GM12878 (cell line): ENCODE measurements at regions not wholly inside any gene's neighbourhood (a gene's known extent, or its start where the extent isn't known, plus 50 kb on each side); places are given as distances from the start of the nearest gene placed in this dataset.

Experiments
- ATAC-seq: fragments of 200-7000 bp; cut with Tn5 transposase; 3 replicates; pipeline ENCODE4 v1.9.1; 2020; ENCODE audit warnings: mild to moderate bottlenecking, moderate library complexity
- BruUV-seq: library from RNA; stranded (reverse); fragments of 400-500 nt; replicated peaks from 2 replicates; lab custom pipeline; 2021; lab: Mats Ljungman, UMichigan
- CTCF ChIA-PET: fragments of 300-600 bp; sonication (Branson Sonifier 250); formaldehyde crosslinking; extraction: SDS; loops from one replicate; lab custom pipeline; 2021; ENCODE audit warnings: inconsistent platforms; lab: Yijun Ruan, JAX
- POLR2A ChIA-PET: fragments of 350-600 bp; formaldehyde crosslinking; extraction: SDS; loops from one replicate; lab custom pipeline; 2021; ENCODE audit warnings: inconsistent platforms; lab: Charles Lee
- RAD21 ChIA-PET: fragments of 300-600 bp; sonication (Branson Sonifier 250); formaldehyde crosslinking; loops from one replicate; lab custom pipeline; 2023; ENCODE audit warnings: antibody characterized with exemption; ENCODE audit not compliant: unreplicated experiment; lab: Charles Lee
- SMC1A ChIA-PET: fragments of 300-600 bp; sonication (Branson Sonifier 250); formaldehyde crosslinking; loops from one replicate; lab custom pipeline; 2023; ENCODE audit not compliant: unreplicated experiment, uncharacterized antibody; lab: Charles Lee
- DNase-seq: peaks from one replicate; pipeline ENCODE4 v3.0.0-alpha.2; 2011; ENCODE audit warnings: low read depth, low spot score
- FAIRE-seq: peaks from 3 replicates; lab custom pipeline; 2011; peaks lifted over from hg19 to GRCh38; lab: Jason Lieb, UNC
- H2AFZ ChIP-seq: 2 replicates; pipeline ENCODE4 v1.6.0; 2011; ENCODE audit warnings: low read depth, low read length, control low read depth; ENCODE audit not compliant: control insufficient read depth
- H3K27ac ChIP-seq: 2 replicates; pipeline ENCODE4 v1.5.1; 2011; ENCODE audit warnings: control low read depth; ENCODE audit not compliant: control insufficient read depth, insufficient read depth
- H3K27me3 ChIP-seq, 2 experiments: replicated peaks in 1 of 2; 2 replicates each; pipeline versions ENCODE4 v1.6.0 to v1.6.1; 2011; ENCODE audit warnings: low read length in 1 of 2; ENCODE audit not compliant: control insufficient read depth in 2 of 2, insufficient read depth in 2 of 2
- H3K36me3 ChIP-seq, 2 experiments: 2 replicates each; pipeline ENCODE4 v1.5.1; 2011; ENCODE audit warnings: low read length in 1 of 2; ENCODE audit not compliant: control insufficient read depth in 2 of 2, insufficient read depth in 2 of 2
- H3K4me1 ChIP-seq: 2 replicates; pipeline ENCODE4 v1.6.1; 2011; ENCODE audit warnings: mild to moderate bottlenecking, low read length, moderate library complexity, mixed read lengths; ENCODE audit not compliant: control insufficient read depth, insufficient read depth
- H3K4me2 ChIP-seq: 2 replicates; pipeline ENCODE4 v1.6.0; 2011; ENCODE audit warnings: control low read depth; ENCODE audit not compliant: control insufficient read depth, insufficient read depth
- H3K4me3 ChIP-seq: fragments of 200-600 bp; sonication (generic); 2 replicates; pipeline ENCODE4 v1.5.1; 2016
- H3K79me2 ChIP-seq: 2 replicates; pipeline ENCODE4 v1.6.0; 2011; ENCODE audit warnings: low read length; ENCODE audit not compliant: control insufficient read depth, insufficient read depth
- H3K9ac ChIP-seq: 2 replicates; pipeline ENCODE4 v1.8.0; 2011; ENCODE audit warnings: low read length, control low read depth, mixed read lengths; ENCODE audit not compliant: control insufficient read depth, insufficient read depth
- H3K9me3 ChIP-seq: replicated peaks from 3 replicates; pipeline ENCODE4 v1.5.1; 2011; ENCODE audit warnings: mild to moderate bottlenecking, low read length; ENCODE audit not compliant: control insufficient read depth, insufficient read depth
- H4K20me1 ChIP-seq: 2 replicates; pipeline ENCODE4 v1.6.0; 2011; ENCODE audit not compliant: control insufficient read depth, insufficient read depth
- EZH2 ChIP-seq: IDR thresholded peaks from 2 replicates; pipeline ENCODE4 v1.6.1; 2012; ENCODE audit warnings: low read depth, mild to moderate bottlenecking, control low read depth, inconsistent platforms, low read length, borderline replicate concordance; ENCODE audit not compliant: control insufficient read depth
- HDAC6 ChIP-seq: fragments of 200-600 bp; sonication (generic); IDR thresholded peaks from one replicate; pipeline ENCODE4 v1.8.0; 2017; ENCODE audit warnings: antibody characterized with exemption; ENCODE audit not compliant: unreplicated experiment
- IKZF1 ChIP-seq: fragments of 450-650 bp; conservative IDR thresholded peaks from 2 replicates; pipeline ENCODE4 v1.6.1; 2017; ENCODE audit warnings: antibody characterized with exemption, mild to moderate bottlenecking
- MYC ChIP-seq: IDR thresholded peaks from 2 replicates; pipeline ENCODE4 v1.6.1; 2011; ENCODE audit warnings: mild to moderate bottlenecking, low read length, moderate library complexity, inconsistent platforms; ENCODE audit not compliant: insufficient read depth, insufficient replicate concordance, insufficient read length, severe bottlenecking
- RAD21 ChIP-seq: IDR thresholded peaks from 2 replicates; pipeline ENCODE4 v1.6.1; 2011; ENCODE audit warnings: mild to moderate bottlenecking, low read depth, low read length, moderate library complexity; ENCODE audit not compliant: insufficient read depth
- RCOR1 ChIP-seq: conservative IDR thresholded peaks from 2 replicates; pipeline ENCODE4 v1.6.1; 2012; ENCODE audit warnings: low read depth, low read length, improper control_type of control experiment
- SMARCA5 ChIP-seq: fragments of 450-650 bp; IDR thresholded peaks from 2 replicates; pipeline ENCODE4 v1.6.1; 2017; ENCODE audit warnings: mild to moderate bottlenecking
- SMC3 ChIP-seq: IDR thresholded peaks from 2 replicates; pipeline ENCODE4 v1.6.1; 2011; ENCODE audit warnings: low read length, improper control_type of control experiment, borderline replicate concordance
- TCF3 ChIP-seq: IDR thresholded peaks from 2 replicates; pipeline ENCODE4 v1.6.1; 2012; ENCODE audit warnings: low read depth, mild to moderate bottlenecking, low read length, borderline replicate concordance; ENCODE audit not compliant: insufficient read depth
- ZSCAN29 ChIP-seq: fragments of 450-650 bp; IDR thresholded peaks from 2 replicates; pipeline ENCODE4 v1.6.1; 2017; ENCODE audit warnings: mild to moderate bottlenecking, moderate library complexity
- WGBS: methylation state at CpG from one replicate; pipeline ENCODE4 v1.1.6; 2016; ENCODE audit warnings: low lambda C conversion rate; ENCODE audit not compliant: insufficient replicate concordance, insufficient coverage; ENCODE audit errors: missing lambda C conversion rate; 5-methylcytosine and 5-hydroxymethylcytosine counted together
- in situ Hi-C: fragments of 300-500 bp; cut with MboI; formaldehyde crosslinking; loops from 9 replicates; pipeline ENCODE4 v1.14.3; 2018; ENCODE audit warnings: mixed read lengths
- intact Hi-C: fragments of 100-400 bp; cut with micrococcal nuclease; formaldehyde crosslinking; loops from one replicate; pipeline ENCODE4 v1.14.2; 2022; ENCODE audit not compliant: unreplicated experiment
- TF ChIP-seq, protein P1 (sequence below): fragments of 450-650 bp; IDR thresholded peaks from 2 replicates; pipeline ENCODE4 v1.6.1; 2016; ENCODE audit warnings: mild to moderate bottlenecking, moderate library complexity, borderline replicate concordance
- TF ChIP-seq, protein P2 (sequence below): fragments of 450-650 bp; IDR thresholded peaks from 2 replicates; pipeline ENCODE4 v1.6.1; 2014; ENCODE audit warnings: mild to moderate bottlenecking
- TF ChIP-seq, protein P3 (sequence below), 3 experiments: IDR thresholded peaks in 2 of 3; conservative IDR thresholded peaks in 1 of 3; 2 replicates each; pipeline ENCODE4 v1.5.1; 2011; ENCODE audit warnings: low read depth in 3 of 3, low read length in 3 of 3, mild to moderate bottlenecking in 3 of 3, control low read depth in 2 of 3, moderate library complexity in 2 of 3, inconsistent platforms in 1 of 3, mixed read lengths in 1 of 3; ENCODE audit not compliant: control insufficient read depth in 2 of 3, insufficient read depth in 1 of 3; ENCODE audit errors: extremely low read depth in 1 of 3

- ATAC-seq = peak; percentile 18; the same call in 2 of the 3 replicates
- in situ Hi-C loops (no loop called here), intact Hi-C loops (loop anchor here (1.0 kb wide), 2 partner anchors 153 to 211 kb away; no protein-coding TSS in a partner anchor)
- H3K4me1 ChIP-seq = peaks cover 39% of the 10 kb centered on the region
- no peak overlapping the region for H3K4me2 ChIP-seq
- H4K20me1 ChIP-seq = no peaks in the 10 kb centered on the region
- H3K4me3 ChIP-seq = no peak overlapping the region
- H3K36me3 ChIP-seq = no peaks in the 10 kb centered on the region
- WGBS = 24% methylated on average over 13 of the region's 13 CpGs
- no peak for DNase-seq
- H3K79me2 ChIP-seq = no peaks in the 10 kb centered on the region
- ChIA-PET RAD21 (interaction anchor here (0.6 to 1.4 kb wide), 9 partner anchors 27 to 256 kb away, joined by 3 read pairs; partner anchors contain the start of gene ARL4C), CTCF (interaction anchor here (0.6 to 5.3 kb wide), 14 partner anchors 12 to 838 kb away, joined by 3 to 22 read pairs (median 3); partner anchors contain the start of gene ARL4C), SMC1A (interaction anchor here (0.9 to 1.4 kb wide), 5 partner anchors 115 to 256 kb away, joined by 3 to 5 read pairs (median 4); no protein-coding TSS in a partner anchor), POLR2A (no interaction called here)
- H3K9ac ChIP-seq = no peak overlapping the region
- peak; percentile 23 for FAIRE-seq
- BruUV-seq = no TSS peak
- peak overlapping the region; percentile 13; the same call in 1 of the 2 replicates for H2AFZ ChIP-seq
- H3K27ac ChIP-seq = no peak overlapping the region; the same call in 1 of the 2 replicates
- TF ChIP-seq SMC3 = peak; percentile 85
- TF ChIP-seq MYC = no peak
- TF ChIP-seq RCOR1 = no peak
- TF ChIP-seq SMARCA5 = 0 out of 2 replicates have a peak, but pooled peaks have one; percentile 27
- TF ChIP-seq ZSCAN29 = no peak
- TF ChIP-seq TCF3 = no peak
- TF ChIP-seq, protein P1, sequence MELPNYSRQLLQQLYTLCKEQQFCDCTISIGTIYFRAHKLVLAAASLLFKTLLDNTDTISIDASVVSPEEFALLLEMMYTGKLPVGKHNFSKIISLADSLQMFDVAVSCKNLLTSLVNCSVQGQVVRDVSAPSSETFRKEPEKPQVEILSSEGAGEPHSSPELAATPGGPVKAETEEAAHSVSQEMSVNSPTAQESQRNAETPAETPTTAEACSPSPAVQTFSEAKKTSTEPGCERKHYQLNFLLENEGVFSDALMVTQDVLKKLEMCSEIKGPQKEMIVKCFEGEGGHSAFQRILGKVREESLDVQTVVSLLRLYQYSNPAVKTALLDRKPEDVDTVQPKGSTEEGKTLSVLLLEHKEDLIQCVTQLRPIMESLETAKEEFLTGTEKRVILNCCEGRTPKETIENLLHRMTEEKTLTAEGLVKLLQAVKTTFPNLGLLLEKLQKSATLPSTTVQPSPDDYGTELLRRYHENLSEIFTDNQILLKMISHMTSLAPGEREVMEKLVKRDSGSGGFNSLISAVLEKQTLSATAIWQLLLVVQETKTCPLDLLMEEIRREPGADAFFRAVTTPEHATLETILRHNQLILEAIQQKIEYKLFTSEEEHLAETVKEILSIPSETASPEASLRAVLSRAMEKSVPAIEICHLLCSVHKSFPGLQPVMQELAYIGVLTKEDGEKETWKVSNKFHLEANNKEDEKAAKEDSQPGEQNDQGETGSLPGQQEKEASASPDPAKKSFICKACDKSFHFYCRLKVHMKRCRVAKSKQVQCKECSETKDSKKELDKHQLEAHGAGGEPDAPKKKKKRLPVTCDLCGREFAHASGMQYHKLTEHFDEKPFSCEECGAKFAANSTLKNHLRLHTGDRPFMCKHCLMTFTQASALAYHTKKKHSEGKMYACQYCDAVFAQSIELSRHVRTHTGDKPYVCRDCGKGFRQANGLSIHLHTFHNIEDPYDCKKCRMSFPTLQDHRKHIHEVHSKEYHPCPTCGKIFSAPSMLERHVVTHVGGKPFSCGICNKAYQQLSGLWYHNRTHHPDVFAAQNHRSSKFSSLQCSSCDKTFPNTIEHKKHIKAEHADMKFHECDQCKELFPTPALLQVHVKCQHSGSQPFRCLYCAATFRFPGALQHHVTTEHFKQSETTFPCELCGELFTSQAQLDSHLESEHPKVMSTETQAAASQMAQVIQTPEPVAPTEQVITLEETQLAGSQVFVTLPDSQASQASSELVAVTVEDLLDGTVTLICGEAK = no peak
- TF ChIP-seq EZH2 = no peak
- TF ChIP-seq, protein P2, sequence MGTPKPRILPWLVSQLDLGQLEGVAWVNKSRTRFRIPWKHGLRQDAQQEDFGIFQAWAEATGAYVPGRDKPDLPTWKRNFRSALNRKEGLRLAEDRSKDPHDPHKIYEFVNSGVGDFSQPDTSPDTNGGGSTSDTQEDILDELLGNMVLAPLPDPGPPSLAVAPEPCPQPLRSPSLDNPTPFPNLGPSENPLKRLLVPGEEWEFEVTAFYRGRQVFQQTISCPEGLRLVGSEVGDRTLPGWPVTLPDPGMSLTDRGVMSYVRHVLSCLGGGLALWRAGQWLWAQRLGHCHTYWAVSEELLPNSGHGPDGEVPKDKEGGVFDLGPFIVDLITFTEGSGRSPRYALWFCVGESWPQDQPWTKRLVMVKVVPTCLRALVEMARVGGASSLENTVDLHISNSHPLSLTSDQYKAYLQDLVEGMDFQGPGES = no peak
- TF ChIP-seq IKZF1 = 0 out of 2 replicates have a peak, but pooled peaks have one; percentile 30
- no peak for TF ChIP-seq HDAC6
- TF ChIP-seq RAD21 = peak; percentile 65
- TF ChIP-seq, protein P3, sequence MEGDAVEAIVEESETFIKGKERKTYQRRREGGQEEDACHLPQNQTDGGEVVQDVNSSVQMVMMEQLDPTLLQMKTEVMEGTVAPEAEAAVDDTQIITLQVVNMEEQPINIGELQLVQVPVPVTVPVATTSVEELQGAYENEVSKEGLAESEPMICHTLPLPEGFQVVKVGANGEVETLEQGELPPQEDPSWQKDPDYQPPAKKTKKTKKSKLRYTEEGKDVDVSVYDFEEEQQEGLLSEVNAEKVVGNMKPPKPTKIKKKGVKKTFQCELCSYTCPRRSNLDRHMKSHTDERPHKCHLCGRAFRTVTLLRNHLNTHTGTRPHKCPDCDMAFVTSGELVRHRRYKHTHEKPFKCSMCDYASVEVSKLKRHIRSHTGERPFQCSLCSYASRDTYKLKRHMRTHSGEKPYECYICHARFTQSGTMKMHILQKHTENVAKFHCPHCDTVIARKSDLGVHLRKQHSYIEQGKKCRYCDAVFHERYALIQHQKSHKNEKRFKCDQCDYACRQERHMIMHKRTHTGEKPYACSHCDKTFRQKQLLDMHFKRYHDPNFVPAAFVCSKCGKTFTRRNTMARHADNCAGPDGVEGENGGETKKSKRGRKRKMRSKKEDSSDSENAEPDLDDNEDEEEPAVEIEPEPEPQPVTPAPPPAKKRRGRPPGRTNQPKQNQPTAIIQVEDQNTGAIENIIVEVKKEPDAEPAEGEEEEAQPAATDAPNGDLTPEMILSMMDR (IDR thresholded peaks at IDR 0.05 in 2 of 3, conservative IDR thresholded peaks at IDR 0.05 in 1 of 3; ENCODE audit: control insufficient read depth in 2 of 3, extremely low read depth in 1 of 3, insufficient read depth in 1 of 3, low read depth in 3 of 3, low read length in 3 of 3) = peak; percentile 73 to 84 (median 82)
- no peaks in the 10 kb centered on the region; the same call in 2 of the 3 replicates for H3K9me3 ChIP-seq
- no peaks in the 10 kb centered on the region for H3K27me3 ChIP-seq
Measured at GRCh38 chr2:234288974-234289455, 207.9 kb downstream of the ARL4C start.
